GM12873 (cell line): ENCODE measurements at regions not wholly inside any gene's neighbourhood (a gene's known extent, or its start where the extent isn't known, plus 50 kb on each side); places are given as distances from the start of the nearest gene placed in this dataset.

Experiments
- TF ChIP-seq, protein P1 (sequence below): IDR thresholded peaks from 2 replicates; pipeline ENCODE4 v1.5.1; 2012; ENCODE audit warnings: low read depth, mild to moderate bottlenecking, moderate library complexity, low read length, control low read depth; ENCODE audit not compliant: insufficient read depth; ENCODE audit errors: missing control alignments

DNA sequence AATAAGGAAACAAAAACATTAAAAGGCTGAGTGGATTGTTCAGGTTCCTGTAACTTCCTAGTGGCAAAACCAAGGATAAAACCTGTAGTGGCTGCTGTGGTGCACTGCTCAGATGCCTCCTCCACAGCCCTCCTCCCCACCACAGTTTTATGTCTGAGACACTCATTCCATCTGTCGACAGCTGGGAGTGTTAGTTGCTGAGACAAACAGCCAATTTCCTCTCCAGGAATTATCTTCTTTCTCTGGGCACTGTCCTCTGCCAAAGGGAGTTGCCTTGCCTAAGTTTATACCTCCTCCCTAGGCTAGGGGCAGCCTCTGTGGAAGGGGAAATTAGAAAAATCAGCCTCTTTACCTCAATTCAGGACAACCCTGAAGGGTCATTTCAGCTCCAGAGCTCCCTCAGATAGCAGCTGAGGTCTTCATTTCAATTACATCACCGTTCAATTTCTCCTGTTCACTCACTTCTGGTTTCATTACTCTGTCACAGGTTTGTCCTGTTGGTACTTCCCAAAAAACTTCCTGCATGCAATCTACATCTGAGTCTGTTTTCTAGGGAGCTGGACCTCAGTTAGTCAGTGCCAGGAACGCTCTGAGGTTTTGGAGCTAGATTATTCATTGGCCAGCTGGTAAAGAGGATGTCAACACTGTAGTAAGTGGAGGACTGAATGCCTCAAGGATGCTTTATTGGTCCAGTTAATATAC lies 74.9 kb upstream of the ATP2B1 start:
- TF ChIP-seq, protein P1, sequence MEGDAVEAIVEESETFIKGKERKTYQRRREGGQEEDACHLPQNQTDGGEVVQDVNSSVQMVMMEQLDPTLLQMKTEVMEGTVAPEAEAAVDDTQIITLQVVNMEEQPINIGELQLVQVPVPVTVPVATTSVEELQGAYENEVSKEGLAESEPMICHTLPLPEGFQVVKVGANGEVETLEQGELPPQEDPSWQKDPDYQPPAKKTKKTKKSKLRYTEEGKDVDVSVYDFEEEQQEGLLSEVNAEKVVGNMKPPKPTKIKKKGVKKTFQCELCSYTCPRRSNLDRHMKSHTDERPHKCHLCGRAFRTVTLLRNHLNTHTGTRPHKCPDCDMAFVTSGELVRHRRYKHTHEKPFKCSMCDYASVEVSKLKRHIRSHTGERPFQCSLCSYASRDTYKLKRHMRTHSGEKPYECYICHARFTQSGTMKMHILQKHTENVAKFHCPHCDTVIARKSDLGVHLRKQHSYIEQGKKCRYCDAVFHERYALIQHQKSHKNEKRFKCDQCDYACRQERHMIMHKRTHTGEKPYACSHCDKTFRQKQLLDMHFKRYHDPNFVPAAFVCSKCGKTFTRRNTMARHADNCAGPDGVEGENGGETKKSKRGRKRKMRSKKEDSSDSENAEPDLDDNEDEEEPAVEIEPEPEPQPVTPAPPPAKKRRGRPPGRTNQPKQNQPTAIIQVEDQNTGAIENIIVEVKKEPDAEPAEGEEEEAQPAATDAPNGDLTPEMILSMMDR, result no peak

DNA sequence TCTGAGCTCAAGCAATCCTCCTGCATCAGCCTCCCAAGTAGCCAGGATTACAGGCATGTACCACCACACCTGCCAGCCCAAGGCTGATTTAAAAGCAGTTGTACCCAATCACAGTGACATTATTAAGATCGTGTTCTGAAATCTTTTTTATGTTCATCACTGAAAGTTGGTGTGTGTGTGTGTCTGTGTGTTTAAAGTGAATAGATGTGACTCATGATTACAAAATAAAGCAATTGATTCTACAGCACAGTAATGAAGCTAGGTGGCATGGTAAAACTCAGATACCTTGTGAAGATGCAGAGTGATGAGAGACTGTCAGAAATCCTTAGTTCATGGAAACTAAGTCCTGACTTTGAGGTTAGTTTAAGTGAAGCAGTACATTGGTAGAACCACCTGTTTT lies 74.2 kb upstream of the ATP2B1 start:
- TF ChIP-seq, protein P1, result no peak

- TF ChIP-seq, protein P1, result no peak
Observed at GRCh38 chr12:89781946-89782550, 73.4 kb upstream of the ATP2B1 start.

DNA sequence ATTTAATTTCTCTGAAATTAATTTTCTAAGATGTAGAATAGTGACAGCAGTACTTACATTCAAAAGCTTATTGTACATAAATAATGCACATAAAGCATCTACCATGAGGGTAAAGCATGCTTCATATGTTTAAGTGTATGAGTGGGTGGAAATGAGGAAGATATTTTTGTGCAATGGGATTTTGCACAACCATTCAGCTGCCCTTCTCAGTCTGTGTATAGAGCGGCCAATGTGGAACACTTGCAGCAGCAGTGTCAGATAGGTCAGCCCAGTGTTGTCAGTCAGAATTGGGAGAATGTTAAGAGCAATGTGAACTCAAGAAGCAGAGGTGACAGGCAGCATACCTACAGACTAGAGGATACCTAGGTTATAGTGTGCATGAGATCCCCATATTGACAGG lies 72.5 kb upstream of the ATP2B1 start:
- TF ChIP-seq, protein P1, result no peak

DNA sequence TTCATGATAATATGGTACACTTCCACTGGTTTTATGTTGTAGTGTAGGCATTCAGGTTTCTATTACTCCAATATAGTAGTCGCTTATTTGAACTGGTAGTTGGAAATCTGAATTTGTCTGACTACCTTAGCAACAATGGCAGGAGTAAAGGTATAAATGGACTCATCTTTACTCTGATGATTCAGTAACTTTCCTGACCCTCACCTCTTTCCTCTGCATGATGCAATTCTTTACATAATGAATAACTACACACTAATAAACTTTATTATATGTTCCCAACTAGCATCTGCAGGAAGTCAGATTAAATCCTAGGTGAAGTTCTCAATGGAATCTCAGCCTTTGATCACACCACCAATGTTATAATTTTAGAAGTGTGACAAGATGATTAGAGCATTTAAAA lies 70.5 kb upstream of the ATP2B1 start:
- TF ChIP-seq, protein P1, result no peak

GRCh38 chr12:89777733-89778379 lies 69.2 kb upstream of the ATP2B1 start:
- TF ChIP-seq, protein P1, result no peak

DNA sequence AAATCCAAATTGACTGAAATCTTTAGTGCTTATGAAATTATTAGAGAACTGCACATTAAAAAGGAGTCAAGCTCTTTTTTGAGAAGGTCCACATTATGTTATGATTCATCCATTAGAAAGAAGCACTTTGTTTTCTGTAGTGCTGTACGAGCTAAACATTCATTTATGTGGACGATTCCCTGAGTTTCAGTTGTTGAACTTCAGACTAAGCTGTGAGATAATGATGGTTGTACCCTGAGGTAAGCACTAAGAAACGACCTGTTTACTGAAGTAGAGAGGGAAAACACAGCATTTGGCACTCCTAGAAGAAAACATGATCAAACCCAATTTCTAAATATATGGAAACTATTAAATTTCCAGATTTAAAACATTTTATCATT lies 67.3 kb upstream of the ATP2B1 start:
- TF ChIP-seq, protein P1, result no peak
